ENCODE measurements at regions not wholly inside any gene's neighbourhood (a gene's known extent, or its start where the extent isn't known, plus 50 kb on each side); places are given as distances from the start of the nearest gene placed in this dataset.

DNA sequence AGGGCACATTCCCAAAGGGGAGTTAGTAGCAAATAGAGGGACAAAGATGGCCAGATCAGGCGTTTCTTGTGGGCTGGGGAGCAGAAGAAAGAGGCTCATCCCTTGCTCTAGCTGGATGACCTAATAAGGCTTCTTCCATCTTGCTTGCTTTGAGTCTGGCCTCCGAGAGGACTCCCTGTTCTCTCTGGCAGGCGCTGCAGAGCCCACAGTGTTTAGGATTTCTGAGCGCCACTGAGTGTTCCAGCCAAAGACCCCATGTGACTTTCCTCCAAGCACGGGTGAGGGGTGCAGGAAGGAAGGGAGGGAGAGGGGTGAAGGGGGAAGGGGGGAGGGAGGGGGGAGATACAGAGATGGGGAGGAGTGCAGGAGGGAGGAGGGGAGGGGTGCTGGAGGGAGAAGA, 203.8 kb upstream of the SVIL start:
- Histone ChIP-seq H3K9me3 (replicated peaks; ENCODE audit: control insufficient read depth, insufficient read depth, low read length) (no peaks in the 10 kb centered on the region), H3K4me1 (ENCODE audit: control insufficient read depth, extremely low read depth, insufficient read depth, low read length) (no peaks in the 10 kb centered on the region), H4K20me1 (replicated peaks; ENCODE audit: control insufficient read depth, extremely low read depth, insufficient read depth, low read length) (no peaks in the 10 kb centered on the region), H3K4me2 (ENCODE audit: insufficient read depth, low read length) (no peak overlapping the region), H3K9me1 (replicated peaks; ENCODE audit: control insufficient read depth, extremely low read depth, insufficient read depth, low read length) (no peaks in the 10 kb centered on the region), H3K9ac (replicated peaks; ENCODE audit: extremely low read depth, insufficient read depth, low read length) (no peak overlapping the region), H3K79me2 (ENCODE audit: control insufficient read depth, insufficient read depth, low read length) (no peaks in the 10 kb centered on the region), H3K4me3 (replicated peaks in 1 of 3; ENCODE audit: insufficient read depth in 1 of 3, low read depth in 1 of 3, low read length in 3 of 3) (no peak overlapping the region), H3K27me3 (ENCODE audit: control insufficient read depth in 2 of 2, insufficient read depth in 2 of 2, low read length in 2 of 2) (no peaks in the 10 kb centered on the region), H2AFZ (ENCODE audit: low read depth, low read length) (no peak overlapping the region), H3K36me3 (ENCODE audit: control insufficient read depth in 2 of 2, extremely low read depth in 1 of 2, insufficient read depth in 2 of 2, low read length in 2 of 2) (no peaks in the 10 kb centered on the region), H3K27ac (ENCODE audit: insufficient read depth, low read depth, low read length) (no peak overlapping the region)
- FAIRE-seq (no peak), DNase-seq (ENCODE audit: low read depth, low spot score) (no peak)
- POLR2A ChIA-PET, result no interaction called here
- TF ChIP-seq EZH2 (IDR thresholded peaks at IDR 0.05; ENCODE audit: borderline replicate concordance, low read depth, low read length, severe bottlenecking) (no peak), FOS (IDR thresholded peaks at IDR 0.05; ENCODE audit: borderline replicate concordance, insufficient read depth, low read length) (no peak), JUN (IDR thresholded peaks at IDR 0.05; ENCODE audit: borderline replicate concordance, insufficient read depth, insufficient read length, low read depth) (no peak), POLR2A (IDR thresholded peaks at IDR 0.05; ENCODE audit: low read depth, low read length) (no peak), POLR2AphosphoS5 (IDR thresholded peaks at IDR 0.05; ENCODE audit: insufficient read depth, low read depth, low read length) (no peak), MYC (IDR thresholded peaks at IDR 0.05; ENCODE audit: low read depth, low read length) (no peak), GATA2 (IDR thresholded peaks at IDR 0.05; ENCODE audit: insufficient read depth, insufficient read length, low read depth, low read length) (no peak)
- TF ChIP-seq, protein P1, sequence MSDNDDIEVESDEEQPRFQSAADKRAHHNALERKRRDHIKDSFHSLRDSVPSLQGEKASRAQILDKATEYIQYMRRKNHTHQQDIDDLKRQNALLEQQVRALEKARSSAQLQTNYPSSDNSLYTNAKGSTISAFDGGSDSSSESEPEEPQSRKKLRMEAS (IDR thresholded peaks at IDR 0.05; ENCODE audit: insufficient read depth, insufficient read length), result no peak
- TF ChIP-seq, protein P2, sequence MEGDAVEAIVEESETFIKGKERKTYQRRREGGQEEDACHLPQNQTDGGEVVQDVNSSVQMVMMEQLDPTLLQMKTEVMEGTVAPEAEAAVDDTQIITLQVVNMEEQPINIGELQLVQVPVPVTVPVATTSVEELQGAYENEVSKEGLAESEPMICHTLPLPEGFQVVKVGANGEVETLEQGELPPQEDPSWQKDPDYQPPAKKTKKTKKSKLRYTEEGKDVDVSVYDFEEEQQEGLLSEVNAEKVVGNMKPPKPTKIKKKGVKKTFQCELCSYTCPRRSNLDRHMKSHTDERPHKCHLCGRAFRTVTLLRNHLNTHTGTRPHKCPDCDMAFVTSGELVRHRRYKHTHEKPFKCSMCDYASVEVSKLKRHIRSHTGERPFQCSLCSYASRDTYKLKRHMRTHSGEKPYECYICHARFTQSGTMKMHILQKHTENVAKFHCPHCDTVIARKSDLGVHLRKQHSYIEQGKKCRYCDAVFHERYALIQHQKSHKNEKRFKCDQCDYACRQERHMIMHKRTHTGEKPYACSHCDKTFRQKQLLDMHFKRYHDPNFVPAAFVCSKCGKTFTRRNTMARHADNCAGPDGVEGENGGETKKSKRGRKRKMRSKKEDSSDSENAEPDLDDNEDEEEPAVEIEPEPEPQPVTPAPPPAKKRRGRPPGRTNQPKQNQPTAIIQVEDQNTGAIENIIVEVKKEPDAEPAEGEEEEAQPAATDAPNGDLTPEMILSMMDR (IDR thresholded peaks at IDR 0.05; ENCODE audit: extremely low read depth in 1 of 2, insufficient read depth in 1 of 2, low read depth in 1 of 2, low read length in 2 of 2), result no peak
- dilution Hi-C loops (cut with MboI; ENCODE audit: extremely low pct_ligation_motif_present, low sequenced_read_pairs) (no loop called here), intact Hi-C loops (cut with micrococcal nuclease) (no loop called here)
- no TSS peak for BruUV-seq (replicated peaks)
- CTCF ChIA-PET, result interaction anchor here (1.3 kb wide), 1 partner anchor 178 kb away, joined by 3 read pairs; no protein-coding TSS in a partner anchor

Measured in endothelial cell of umbilical vein (primary cell).